ENCODE measurements at regions not wholly inside any gene's neighbourhood (a gene's known extent, or its start where the extent isn't known, plus 50 kb on each side); places are given as distances from the start of the nearest gene placed in this dataset.

DNA sequence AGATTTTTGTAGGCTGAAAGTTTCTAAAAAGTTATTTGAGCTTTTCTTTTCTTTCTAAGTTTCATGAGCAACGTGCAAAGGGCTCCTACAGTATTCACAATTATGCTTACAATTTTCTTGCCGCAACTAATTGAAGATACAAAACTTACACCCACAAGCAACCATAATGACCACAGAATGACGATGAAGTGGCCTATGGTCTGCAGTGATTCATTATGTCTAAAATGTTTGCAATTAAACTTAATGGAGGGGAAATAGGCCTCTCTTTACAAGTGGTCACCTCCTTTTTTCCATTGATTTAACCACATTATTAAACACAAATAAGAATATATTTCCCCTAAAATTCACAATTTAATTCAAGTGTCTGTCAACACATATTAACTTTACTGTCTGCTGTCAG lies 732.6 kb upstream of the FLRT2 start:
- DNase-seq (ENCODE audit: extremely low spot score, unreplicated experiment): no peak
- H3K4me1 Mint-ChIP-seq (ENCODE audit: unreplicated experiment): no peaks in the 10 kb centered on the region
- no peak overlapping the region for H3K4me3 Mint-ChIP-seq (ENCODE audit: unreplicated experiment)
- no peaks in the 10 kb centered on the region for H3K27me3 Mint-ChIP-seq (ENCODE audit: unreplicated experiment)
- no peak for TF ChIP-seq CTCF (IDR thresholded peaks at IDR 0.05)
- no peaks in the 10 kb centered on the region for H3K9me3 Mint-ChIP-seq (ENCODE audit: unreplicated experiment)
- no peak overlapping the region for H3K27ac Mint-ChIP-seq (ENCODE audit: unreplicated experiment)
- no peaks in the 10 kb centered on the region for H3K36me3 Mint-ChIP-seq (ENCODE audit: unreplicated experiment)

DNA sequence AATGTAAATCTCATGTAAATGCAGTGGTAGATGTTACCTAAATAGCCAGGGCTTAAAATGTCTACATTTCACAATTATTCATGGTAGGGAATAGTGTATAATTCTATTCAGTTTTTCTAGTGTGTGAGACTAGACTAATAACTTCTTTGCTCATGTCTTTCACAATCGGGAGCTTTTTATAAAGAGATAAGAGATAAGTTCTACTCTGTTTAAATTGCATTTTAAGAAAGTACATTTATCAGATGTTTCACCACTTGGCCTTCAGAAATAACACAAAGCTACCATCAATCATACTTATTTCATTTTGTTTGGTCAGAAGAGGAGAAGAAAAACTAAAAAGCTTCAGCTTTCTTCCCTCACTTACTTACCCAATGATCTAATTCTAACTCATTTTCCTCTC lies 725.5 kb upstream of the FLRT2 start:
- no peak for DNase-seq (ENCODE audit: extremely low spot score, unreplicated experiment)
- Mint-ChIP-seq H3K36me3 (ENCODE audit: unreplicated experiment) (no peaks in the 10 kb centered on the region), H3K9me3 (ENCODE audit: unreplicated experiment) (no peaks in the 10 kb centered on the region), H3K4me1 (ENCODE audit: unreplicated experiment) (peaks cover 2% of the 10 kb centered on the region), H3K27ac (ENCODE audit: unreplicated experiment) (no peak overlapping the region), H3K27me3 (ENCODE audit: unreplicated experiment) (no peaks in the 10 kb centered on the region), H3K4me3 (ENCODE audit: unreplicated experiment) (no peak overlapping the region)
- TF ChIP-seq CTCF (IDR thresholded peaks at IDR 0.05): no peak

- Mint-ChIP-seq H3K9me3 (ENCODE audit: unreplicated experiment) (no peaks in the 10 kb centered on the region), H3K36me3 (ENCODE audit: unreplicated experiment) (no peaks in the 10 kb centered on the region), H3K4me3 (ENCODE audit: unreplicated experiment) (no peak overlapping the region), H3K27ac (ENCODE audit: unreplicated experiment) (no peak overlapping the region), H3K4me1 (ENCODE audit: unreplicated experiment) (peaks cover 2% of the 10 kb centered on the region), H3K27me3 (ENCODE audit: unreplicated experiment) (no peaks in the 10 kb centered on the region)
- no peak for TF ChIP-seq CTCF (IDR thresholded peaks at IDR 0.05)
- no peak for DNase-seq (ENCODE audit: extremely low spot score, unreplicated experiment)
These were observed 725.0 kb upstream of the FLRT2 start for GRCh38 chr14:84804895-84805294.

- H3K4me3 Mint-ChIP-seq (ENCODE audit: unreplicated experiment): no peak overlapping the region
- no peaks in the 10 kb centered on the region for H3K27me3 Mint-ChIP-seq (ENCODE audit: unreplicated experiment)
- H3K9me3 Mint-ChIP-seq (ENCODE audit: unreplicated experiment): no peaks in the 10 kb centered on the region
- TF ChIP-seq CTCF (IDR thresholded peaks at IDR 0.05): no peak
- H3K27ac Mint-ChIP-seq (ENCODE audit: unreplicated experiment): no peak overlapping the region
- DNase-seq (ENCODE audit: extremely low spot score, unreplicated experiment): no peak
- H3K36me3 Mint-ChIP-seq (ENCODE audit: unreplicated experiment): no peaks in the 10 kb centered on the region
- H3K4me1 Mint-ChIP-seq (ENCODE audit: unreplicated experiment): peaks cover 2% of the 10 kb centered on the region
These were observed 723.8 kb upstream of the FLRT2 start for GRCh38 chr14:84806181-84806580.

DNA sequence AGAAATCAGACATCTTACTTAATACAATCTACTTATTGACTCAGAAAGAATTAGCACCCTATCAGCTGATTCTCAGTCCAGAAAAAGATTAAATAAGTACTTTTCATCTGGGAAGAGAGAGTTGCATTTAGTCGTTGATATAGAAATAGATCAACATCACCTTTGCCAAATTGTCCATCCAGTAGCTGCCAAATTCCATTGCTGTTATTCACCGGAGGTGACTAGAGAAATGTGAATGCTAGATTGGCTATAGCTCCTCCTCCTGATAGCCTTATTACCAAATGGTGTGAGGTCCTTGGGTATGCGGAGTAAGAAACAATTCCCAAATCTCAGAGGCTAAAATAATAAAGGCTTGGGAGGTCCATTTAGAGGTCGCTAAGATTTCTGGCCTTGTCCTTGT lies 723.3 kb upstream of the FLRT2 start:
- H3K9me3 Mint-ChIP-seq (ENCODE audit: unreplicated experiment): no peaks in the 10 kb centered on the region
- no peak overlapping the region for H3K27ac Mint-ChIP-seq (ENCODE audit: unreplicated experiment)
- DNase-seq (ENCODE audit: extremely low spot score, unreplicated experiment): no peak
- H3K4me3 Mint-ChIP-seq (ENCODE audit: unreplicated experiment): no peak overlapping the region
- H3K4me1 Mint-ChIP-seq (ENCODE audit: unreplicated experiment): peaks cover 2% of the 10 kb centered on the region
- TF ChIP-seq CTCF (IDR thresholded peaks at IDR 0.05): no peak
- no peaks in the 10 kb centered on the region for H3K27me3 Mint-ChIP-seq (ENCODE audit: unreplicated experiment)
- H3K36me3 Mint-ChIP-seq (ENCODE audit: unreplicated experiment): no peaks in the 10 kb centered on the region

Data from osteocyte (in vitro differentiated cells).